HG03139 (cell line): ENCODE measurements at regions not wholly inside any gene's neighbourhood (a gene's known extent, or its start where the extent isn't known, plus 50 kb on each side); places are given as distances from the start of the nearest gene placed in this dataset.

Source experiments
- ATAC-seq: cut with Tn5 transposase; IDR thresholded peaks from one replicate; pipeline ENCODE4 v1.9.1; 2021; ENCODE audit not compliant: unreplicated experiment

DNA sequence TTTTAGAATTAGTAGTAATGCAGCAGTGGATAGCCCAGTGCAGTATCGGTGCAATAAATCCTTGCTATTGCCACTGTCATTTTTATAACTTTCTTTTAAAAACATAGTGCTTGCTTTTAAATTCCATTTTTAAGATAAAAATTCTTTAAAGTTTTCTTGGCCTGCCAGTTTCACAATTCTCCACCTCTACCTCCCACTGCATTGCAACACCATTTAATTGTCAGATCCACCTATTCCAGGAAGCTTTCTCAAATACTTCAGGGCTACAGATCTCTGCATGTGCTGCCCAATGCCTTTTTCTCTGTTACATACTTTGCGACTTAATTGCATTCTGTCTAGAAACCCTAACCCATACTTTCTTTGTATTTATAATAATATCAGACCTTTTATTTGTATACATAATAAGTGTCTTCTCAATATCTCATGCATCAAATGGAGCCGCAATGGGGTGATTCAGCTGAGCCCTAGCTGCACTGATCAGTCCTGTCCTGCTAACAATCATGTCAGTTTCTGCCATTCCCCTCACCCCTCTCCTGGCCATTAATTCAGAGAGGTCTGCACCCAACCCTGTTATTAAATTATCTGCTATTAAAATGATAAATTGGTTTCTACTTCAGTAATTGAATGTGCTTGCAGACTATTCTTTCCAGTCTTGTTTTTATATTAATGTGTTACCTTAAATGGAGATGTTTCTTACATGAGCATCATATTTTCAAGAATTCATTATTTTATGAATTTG is 193.1 kb downstream of the SLIT2 start:
- ATAC-seq: no peak

DNA sequence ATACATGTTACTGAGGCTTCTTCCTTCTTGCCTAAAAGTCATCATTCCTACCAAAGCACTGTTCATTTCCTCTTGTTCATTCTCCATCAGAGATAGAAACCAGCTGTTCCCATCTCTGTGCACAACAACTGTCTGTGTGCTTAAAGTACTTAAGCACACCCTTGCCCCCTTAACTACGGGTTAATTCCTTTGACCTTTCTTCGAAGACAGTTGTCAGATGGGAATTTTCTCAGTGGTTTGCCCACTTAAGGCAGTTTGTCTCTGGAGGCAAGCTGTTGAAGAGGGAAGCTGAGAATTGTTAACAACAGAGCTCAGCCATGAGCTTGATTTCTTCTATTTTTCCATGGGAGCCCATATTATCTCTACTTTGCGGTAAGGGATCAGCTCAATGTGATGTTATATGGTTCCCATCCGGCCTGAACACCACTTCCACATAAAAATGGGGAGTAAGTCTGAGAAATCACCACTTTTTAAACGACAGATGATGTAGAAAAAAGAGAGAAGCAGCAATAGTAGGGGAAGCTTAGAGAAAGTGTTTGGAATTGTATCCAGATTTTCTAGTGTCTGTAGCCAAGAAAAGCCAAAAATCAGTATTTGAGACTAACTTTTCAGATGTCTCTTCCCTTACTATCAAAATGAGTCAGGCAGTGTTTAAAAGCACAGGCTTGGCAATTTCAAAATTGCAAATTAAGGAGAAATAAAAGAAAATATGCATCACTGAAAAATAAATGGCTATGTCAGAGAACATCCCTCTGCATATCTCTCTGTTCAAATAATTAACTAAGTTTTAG is 194.4 kb downstream of the SLIT2 start:
- no peak for ATAC-seq

DNA sequence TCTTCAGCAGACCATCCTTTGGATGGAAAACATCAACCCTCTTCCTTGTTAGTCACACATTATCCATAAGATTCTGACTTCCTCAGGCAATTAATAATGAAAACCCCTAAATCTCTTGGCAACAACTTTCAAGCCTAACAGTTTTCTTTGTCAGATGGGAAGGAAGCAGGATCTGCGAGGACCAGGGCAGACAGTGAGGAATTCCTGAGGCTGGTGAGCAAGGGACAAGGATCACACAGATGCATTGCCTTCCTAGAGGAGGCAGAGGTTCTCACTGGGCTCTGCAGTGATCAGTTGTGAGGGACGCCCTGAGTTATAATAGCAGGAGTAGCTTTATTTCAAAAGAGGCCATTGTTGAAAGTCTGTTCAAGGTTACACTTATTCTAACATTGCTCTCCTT is 195.4 kb downstream of the SLIT2 start:
- no peak for ATAC-seq

DNA sequence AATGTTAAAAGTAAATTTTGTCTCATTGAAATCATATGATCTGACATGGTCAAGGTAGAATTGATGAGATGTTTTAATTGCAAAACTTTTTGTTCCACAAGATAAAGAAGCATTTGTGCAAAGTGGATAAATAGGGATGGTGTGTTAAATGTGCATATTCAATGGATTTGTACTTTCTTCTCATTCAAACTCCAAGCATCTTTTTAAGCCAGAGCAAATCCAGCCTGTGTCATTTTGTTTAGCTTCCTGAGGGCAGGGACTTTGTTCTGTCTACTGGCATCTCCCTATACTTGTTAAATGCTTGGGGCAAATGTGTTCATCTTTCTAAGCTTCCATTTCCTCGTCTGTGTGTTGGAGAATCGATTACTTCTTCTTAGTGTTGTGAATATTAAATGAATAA is 200.3 kb downstream of the SLIT2 start:
- no peak for ATAC-seq

DNA sequence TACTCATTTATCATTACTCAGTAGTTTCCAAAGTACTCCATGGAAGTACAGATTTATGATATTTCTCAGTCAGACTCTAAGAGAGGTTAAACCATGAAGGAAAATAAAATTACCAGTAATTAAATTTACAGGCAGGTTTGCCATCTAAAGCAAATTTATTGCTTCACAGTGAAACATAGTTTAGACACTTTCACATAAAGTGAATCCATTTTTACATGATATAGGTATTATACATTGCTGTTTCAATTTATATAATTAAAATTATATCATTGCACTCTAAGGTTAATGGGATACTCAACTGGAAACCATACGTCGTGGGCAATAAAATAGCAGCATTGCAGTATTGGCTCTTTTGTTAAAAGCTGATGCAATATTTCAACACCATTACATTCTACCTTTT is 202.8 kb downstream of the SLIT2 start:
- ATAC-seq: no peak

DNA sequence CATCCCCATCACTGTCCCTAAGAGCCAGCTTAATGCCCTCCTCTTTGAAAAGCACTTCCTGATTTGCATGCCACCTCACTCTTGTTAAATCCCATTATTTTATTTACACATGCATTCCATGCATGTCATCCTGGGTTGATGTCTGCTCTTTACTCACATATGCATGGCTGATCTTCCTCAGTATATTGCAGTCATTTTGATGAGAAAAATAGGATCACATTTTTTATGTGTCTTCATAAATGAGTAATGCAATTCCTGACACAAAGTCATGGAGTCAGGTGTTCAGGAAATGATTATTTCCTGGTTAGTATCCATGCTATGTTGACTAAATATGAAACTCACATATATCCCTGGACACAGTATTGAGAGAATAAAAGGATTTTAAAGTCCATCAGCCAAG is 204.7 kb downstream of the SLIT2 start:
- no peak for ATAC-seq

DNA sequence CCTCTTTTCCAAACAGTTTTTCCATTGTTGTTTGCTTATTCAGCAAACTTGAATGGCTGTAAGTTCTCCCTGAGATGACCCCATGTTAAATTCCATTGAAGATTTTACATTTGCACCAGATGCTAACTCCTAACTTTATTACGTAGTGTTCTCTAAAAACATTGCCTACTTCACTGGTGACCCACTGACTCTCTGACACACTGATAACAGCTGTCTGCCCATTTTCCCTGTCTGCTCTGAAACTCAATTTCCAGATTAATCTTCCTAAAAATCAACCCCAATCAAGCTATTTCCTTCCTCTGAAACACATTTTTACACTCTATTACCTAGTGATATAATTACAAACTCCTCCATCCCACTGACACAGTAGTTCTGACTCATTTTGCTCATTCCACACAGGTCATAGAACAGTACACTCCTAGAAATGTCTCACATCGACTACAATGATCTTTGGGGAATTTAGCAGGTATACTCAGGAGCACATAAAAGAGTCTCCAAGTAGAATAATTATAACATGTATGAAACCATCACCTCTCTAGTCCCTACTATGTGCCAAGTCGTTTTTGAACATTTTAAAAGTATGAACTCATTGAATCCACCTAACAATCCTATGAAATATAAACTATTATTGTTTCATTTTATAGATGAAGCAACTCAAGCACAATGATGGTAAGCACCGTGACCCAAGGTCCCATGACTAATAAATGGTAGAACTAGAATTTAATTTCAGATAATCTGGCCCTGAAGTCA is 210.9 kb downstream of the SLIT2 start:
- no peak for ATAC-seq

DNA sequence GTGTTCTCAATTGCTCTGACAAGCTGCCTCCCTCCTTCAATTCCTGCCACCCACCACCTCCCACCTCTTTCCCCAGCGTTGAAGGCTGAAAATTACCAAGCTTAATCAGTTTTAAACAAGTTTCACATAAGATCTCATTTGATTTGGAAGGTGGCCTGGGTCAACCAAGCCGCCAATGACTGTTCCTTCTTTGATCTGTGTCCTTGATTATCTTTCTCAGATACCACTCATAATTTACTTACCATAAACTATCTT is 211.4 kb downstream of the SLIT2 start:
- ATAC-seq: no peak

DNA sequence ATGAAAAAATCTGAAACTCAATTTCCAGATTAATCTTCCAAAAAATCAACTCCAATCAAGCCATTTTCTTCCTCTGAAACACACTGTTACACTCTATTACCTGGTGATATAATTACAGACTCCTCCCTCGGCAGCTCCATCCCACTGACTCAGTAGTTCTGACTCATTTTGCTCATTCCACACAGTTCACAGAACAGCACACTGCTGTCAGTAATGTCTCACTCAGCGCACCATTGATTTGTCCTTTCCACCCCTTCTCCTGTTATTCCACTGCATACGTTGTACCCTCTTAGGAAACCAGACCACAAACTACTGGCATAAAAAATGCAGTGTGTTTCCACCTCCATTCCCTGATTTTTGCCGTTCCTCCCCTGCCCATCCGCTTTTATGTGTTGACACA is 212.7 kb downstream of the SLIT2 start:
- no peak for ATAC-seq

DNA sequence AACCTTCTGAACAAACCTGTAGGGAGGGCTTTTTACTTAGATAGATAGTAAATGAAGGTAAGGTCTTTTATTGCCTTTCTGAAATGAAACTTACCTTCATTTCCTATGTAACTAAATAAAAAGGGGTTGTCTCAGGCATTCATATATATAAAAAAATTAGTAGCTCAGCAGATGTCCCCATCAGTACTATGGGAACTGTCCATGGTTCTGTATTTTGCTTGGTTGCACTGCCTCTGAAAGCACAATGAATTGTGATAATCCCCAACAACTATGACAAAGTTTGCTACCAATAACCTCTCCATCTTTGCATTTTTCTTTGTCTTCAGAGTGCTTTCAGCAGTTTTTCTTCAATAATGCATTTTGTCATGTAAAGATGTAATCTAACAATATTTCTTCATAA is 222.4 kb downstream of the SLIT2 start:
- ATAC-seq: no peak

DNA sequence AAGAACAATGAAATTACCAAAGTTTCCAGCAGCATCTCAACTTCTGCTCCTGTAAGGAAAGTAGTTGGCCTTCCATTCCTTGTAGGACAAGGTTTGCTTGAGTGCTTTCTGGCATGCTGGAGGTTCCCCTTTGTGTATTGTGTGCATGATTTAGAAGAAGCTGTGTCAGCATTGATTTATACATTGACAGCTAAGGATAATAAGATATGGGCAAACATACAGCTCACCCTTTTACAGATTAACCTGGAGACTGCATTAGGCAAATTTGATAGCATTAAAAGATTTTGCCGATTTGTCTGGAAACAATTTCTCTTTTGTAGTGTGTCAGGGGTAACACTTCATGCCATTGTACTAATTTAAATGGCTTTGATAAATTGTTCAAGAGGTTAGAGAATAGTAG is 221.8 kb upstream of the PACRGL start:
- ATAC-seq: no peak

DNA sequence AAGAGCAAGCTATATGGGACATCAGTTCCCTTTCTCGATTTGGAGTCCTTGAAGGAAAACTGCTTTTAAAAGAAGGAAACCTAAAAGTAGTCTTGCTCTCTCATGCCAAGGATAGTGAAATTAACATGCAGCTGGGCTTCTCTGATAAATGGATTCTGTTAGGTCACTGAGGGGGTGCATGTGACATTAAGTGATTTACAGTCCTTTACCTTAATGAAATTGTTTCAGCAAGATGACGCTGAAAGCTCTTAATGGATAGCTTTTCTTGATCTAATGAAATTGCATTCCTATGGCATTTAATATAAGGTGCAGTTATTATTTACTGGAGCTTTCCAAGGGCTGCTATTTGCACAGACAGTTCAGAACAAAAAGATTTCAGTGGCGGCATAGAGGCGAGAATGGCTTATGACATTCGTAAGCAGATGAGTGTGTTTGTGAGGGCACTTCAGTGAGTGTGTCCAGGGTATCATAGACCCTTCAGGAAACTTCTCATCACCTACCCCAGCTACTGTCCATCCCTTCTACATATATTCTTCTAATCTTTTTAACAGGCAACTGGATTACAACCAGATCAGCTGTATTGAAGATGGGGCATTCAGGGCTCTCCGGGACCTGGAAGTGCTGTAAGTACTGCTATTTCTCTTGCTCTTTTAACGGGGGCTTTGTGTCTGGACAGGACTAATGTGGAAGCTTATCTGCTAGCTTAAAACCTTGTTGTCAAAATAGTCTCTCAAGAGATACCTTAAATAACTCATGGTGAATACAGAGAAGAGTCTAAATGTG is 219.9 kb upstream of the PACRGL start:
- no peak for ATAC-seq

DNA sequence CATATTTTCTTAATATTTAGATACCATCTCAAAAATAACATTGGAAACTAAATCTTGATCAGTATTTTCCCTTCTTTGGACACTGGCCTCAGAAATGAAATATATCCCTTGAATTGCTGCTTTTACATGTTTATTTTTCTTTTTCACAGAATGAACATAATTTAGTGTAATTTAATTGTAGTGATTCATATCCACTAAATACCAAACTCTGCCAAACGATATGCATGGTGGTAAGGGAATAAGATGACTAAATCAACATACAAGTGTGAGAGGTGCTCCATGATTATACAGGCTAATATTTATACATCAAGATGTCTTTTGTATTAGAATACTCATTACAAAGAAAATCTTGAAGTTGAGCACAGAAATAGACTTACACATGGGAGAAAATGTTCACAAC is 216.8 kb upstream of the PACRGL start:
- no peak for ATAC-seq

DNA sequence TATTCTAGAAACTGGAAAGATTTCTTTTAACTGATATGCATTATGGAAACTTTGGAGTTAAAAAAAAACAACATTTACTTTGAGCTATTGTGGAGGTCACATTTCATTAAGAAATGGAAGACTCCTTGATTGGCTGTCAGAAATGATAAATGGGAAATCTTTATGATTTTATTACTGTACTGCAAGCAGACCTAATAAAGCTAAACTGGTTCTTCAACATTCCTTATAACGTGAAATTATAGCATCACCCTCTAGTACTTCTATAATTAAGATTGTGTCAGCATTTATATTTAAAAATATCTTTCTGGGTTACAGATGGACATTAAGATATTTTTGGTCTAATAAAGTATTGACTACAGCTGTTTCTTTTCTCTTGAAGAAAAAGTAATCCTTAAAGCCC is 213.8 kb upstream of the PACRGL start:
- no peak for ATAC-seq

DNA sequence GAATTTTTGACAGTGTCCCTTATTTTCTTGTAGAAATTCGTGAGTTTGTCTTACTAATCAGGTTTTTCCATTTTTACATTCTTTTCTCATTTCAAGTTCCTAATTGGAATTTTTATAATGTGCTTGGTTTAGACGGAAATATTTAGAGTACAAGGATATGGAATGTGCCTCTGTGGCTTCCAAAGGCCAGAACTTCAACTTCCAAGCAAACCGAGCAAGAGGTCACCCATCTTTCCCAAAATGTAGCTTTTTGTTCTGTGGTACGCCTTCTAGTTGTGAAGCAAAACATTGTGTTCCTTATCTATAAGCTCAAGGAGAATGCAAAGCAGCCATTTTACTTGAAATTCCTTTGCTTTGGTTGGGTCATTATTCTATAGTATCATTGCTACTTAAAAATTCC is 212.8 kb upstream of the PACRGL start:
- no peak for ATAC-seq

DNA sequence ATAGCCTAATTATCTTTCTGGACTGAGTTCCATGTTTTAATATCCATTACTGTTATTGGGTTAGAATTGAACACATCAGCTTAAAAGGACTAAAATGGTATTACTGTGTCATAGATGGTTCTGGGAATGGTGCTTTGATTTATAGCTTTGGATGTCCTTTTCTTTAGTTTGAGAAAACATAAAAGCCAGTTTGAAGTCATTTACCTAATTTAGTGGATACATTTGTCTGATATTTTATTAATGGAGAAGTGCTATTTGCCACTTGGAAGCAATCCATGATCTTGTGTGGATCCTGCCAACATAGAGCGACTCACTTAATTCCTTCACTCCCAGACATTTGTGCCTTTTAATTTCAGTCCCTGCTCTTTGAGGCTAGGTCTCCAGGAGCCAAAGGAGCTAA is 212.4 kb upstream of the PACRGL start:
- ATAC-seq: no peak

DNA sequence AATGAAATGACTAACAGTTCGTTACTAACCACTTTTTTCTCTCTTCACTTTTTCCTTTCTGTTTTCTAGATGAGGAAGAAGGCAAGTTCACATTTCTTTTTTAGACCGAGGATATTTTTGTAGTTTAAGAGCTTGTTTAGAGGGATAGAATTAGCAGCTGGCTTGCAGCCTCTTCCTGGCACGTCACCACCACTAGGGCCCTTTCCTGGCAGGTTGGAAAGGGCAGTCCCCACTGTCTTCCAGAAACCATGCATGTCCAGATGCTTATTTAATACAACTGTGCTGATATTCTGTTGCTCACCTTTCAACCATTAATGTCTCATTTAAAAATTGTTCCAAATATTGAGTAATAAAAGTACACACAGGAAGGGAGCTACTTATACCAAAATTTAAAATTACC is 209.5 kb upstream of the PACRGL start:
- no peak for ATAC-seq

DNA sequence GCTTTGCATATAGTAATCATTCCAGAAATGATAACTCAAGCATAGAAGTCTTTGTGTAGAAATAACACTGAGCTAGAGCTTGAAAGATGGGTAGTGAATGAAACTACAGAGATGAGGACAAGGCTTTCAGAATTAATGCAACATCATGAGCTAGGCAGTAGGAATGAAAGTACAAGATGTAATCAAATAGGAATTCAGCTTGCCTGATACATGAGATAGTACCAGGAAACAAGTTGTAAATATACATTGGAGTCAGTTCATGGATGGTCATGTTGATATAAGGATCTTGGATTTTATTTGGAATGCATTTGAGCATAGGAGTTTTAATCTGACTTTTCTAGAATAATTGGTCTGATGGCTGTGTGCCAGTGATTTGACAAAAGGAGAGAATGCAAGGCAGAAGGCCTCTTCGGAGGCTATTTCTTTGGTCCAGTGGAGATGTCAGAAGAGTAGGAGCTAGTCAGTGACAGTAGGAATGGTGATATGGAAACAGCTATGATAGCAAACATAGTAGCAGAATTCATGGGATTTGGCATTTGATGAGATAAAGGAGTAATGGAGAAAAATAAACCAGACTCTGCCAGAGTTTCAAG is 206.4 kb upstream of the PACRGL start:
- no peak for ATAC-seq

DNA sequence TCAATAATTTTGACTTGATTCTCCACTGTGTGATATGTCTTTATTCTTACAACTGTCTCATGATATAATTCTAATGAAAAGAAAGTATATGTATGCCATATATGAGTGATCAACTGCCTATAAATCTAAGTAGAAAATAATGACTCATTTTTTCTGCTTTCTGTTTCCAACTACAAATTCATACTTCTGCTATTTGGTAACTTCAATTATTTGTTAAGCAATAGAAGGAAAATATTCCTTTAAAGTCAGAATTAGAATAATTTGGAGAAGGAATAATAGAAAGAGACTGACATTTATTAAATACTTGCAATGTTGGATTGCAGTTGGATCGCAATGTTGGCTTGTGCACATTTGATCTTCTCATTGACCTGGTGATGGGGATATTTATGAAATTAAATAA is 204.2 kb upstream of the PACRGL start:
- no peak for ATAC-seq

DNA sequence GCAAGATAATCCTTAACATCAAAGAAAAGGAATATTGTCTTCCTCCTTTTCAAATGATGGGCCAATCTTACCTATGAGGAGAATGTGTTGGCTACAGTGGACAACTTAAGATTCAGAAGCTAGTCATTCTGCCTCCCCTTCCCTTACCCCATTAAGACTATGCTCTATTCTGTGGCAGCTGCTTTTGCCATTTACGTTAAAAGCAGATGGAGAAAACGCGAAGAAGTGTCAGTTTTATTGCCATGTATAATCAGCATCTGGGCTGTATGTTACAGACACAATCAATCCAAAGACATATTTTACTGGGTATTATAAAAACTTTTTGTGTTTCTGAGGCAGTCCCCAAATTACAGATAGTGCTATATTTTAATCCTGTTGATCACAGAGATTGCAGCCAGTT is 196.1 kb upstream of the PACRGL start:
- no peak for ATAC-seq

DNA sequence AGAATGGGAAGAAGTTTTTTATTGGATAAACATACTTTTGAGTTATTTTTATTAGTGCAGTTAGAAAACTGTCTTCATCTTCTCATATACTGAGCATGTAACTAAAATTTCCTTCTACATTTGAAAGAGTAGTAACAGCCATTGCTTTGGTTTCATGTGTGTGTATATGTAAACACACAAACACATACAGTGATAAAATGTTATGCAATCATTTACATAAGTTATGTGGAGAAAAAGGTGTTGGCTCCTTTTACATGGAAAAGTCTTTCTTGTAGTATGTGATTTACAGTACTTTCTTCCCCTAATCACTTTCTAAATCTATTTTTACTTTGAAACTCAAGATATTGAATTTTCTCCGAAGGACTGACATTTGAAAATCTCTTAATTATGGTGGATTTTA is 194.3 kb upstream of the PACRGL start:
- ATAC-seq: no peak
